GM23338 (cell line): ENCODE measurements at regions not wholly inside any gene's neighbourhood (a gene's known extent, or its start where the extent isn't known, plus 50 kb on each side); places are given as distances from the start of the nearest gene placed in this dataset.

Experiments
- ATAC-seq: fragments of 200-7000 bp; cut with Tn5 transposase; 3 replicates; pipeline ENCODE4 v1.9.1; 2020
- DNase-seq: peaks from one replicate; pipeline ENCODE4 v3.0.0-alpha.2; 2015; ENCODE audit warnings: low spot score
- H2AFZ ChIP-seq: fragments of 200-600 bp; sonication (generic); 2 replicates; pipeline ENCODE4 v1.8.0; 2016; ENCODE audit warnings: antibody characterized with exemption, mild to moderate bottlenecking, moderate library complexity
- H3F3A ChIP-seq: fragments of 200-600 bp; sonication (generic); replicated peaks from 2 replicates; pipeline ENCODE4 v1.8.0; 2017; ENCODE audit warnings: antibody characterized with exemption, mixed run types, low read depth
- H3K27ac ChIP-seq: fragments of 200-600 bp; sonication (generic); 2 replicates; pipeline ENCODE4 v1.6.1; 2016; ENCODE audit warnings: low read depth
- H3K27me3 ChIP-seq: fragments of 200-600 bp; sonication (generic); 2 replicates; pipeline ENCODE4 v1.8.0; 2016; ENCODE audit warnings: mild to moderate bottlenecking, mixed run types, moderate library complexity; ENCODE audit not compliant: insufficient read depth
- H3K36me3 ChIP-seq: fragments of 200-600 bp; sonication (generic); 2 replicates; pipeline ENCODE4 v1.8.0; 2016; ENCODE audit warnings: mild to moderate bottlenecking; ENCODE audit not compliant: insufficient read depth
- H3K4me1 ChIP-seq: fragments of 200-600 bp; sonication (generic); 2 replicates; pipeline ENCODE4 v1.8.0; 2016; ENCODE audit warnings: mild to moderate bottlenecking, moderate library complexity; ENCODE audit not compliant: insufficient read depth
- H3K4me2 ChIP-seq: fragments of 200-600 bp; sonication (generic); 2 replicates; pipeline ENCODE4 v1.7.1; 2017; ENCODE audit warnings: mixed run types
- H3K4me3 ChIP-seq: fragments of 200-600 bp; sonication (generic); 2 replicates; pipeline ENCODE4 v1.6.1; 2016; ENCODE audit warnings: mixed run types
- H3K79me2 ChIP-seq: fragments of 200-600 bp; sonication (generic); replicated peaks from 2 replicates; pipeline ENCODE4 v1.8.0; 2017; ENCODE audit warnings: mild to moderate bottlenecking; ENCODE audit not compliant: insufficient read depth
- H3K9me2 ChIP-seq: fragments of 200-600 bp; sonication (generic); 2 replicates; pipeline ENCODE4 v1.8.0; 2017; ENCODE audit not compliant: insufficient read depth
- H4K20me1 ChIP-seq: fragments of 200-600 bp; sonication (generic); replicated peaks from 2 replicates; pipeline ENCODE4 v1.8.0; 2017; ENCODE audit warnings: mild to moderate bottlenecking; ENCODE audit not compliant: insufficient read depth
- H3K27ac Mint-ChIP-seq: 2 replicates; pipeline ENCODE4 v1.8.0; 2020; ENCODE audit warnings: inconsistent platforms, mild to moderate bottlenecking, moderate library complexity, mixed read lengths
- H3K27me3 Mint-ChIP-seq: 3 replicates; pipeline ENCODE4 v1.8.0; 2022; ENCODE audit warnings: low read depth, mild to moderate bottlenecking, moderate library complexity, mixed read lengths, inconsistent platforms; ENCODE audit not compliant: insufficient read depth, poor library complexity
- H3K36me3 Mint-ChIP-seq: 3 replicates; pipeline ENCODE4 v1.8.0; 2021; ENCODE audit warnings: low read depth, mild to moderate bottlenecking, inconsistent platforms, moderate library complexity, mixed read lengths
- H3K4me1 Mint-ChIP-seq: 3 replicates; pipeline ENCODE4 v1.8.0; 2020; ENCODE audit warnings: mild to moderate bottlenecking, inconsistent platforms, mixed read lengths
- H3K4me3 Mint-ChIP-seq: 3 replicates; pipeline ENCODE4 v1.8.0; 2021; ENCODE audit warnings: moderate library complexity, mild to moderate bottlenecking, inconsistent platforms, mixed read lengths
- H3K9me3 Mint-ChIP-seq: 3 replicates; pipeline ENCODE4 v1.8.0; 2020; ENCODE audit warnings: moderate library complexity, mild to moderate bottlenecking, inconsistent platforms, mixed read lengths
- CREB1 ChIP-seq: fragments of 250-450 bp; sonication (Bioruptor Pico); IDR thresholded peaks from 2 replicates; pipeline ENCODE4 v1.5.0; 2020; ENCODE audit warnings: low read depth, mild to moderate bottlenecking, moderate library complexity
- EZH2 ChIP-seq: fragments of 200-600 bp; sonication (generic); IDR thresholded peaks from one replicate; pipeline ENCODE4 v1.8.0; 2017; ENCODE audit warnings: antibody characterized with exemption, mild to moderate bottlenecking, low read depth; ENCODE audit not compliant: unreplicated experiment
- EZH2phosphoT487 ChIP-seq: fragments of 200-600 bp; sonication (generic); IDR thresholded peaks from one replicate; pipeline ENCODE4 v1.8.1; 2018; ENCODE audit warnings: antibody characterized with exemption; ENCODE audit not compliant: unreplicated experiment
- JUNB ChIP-seq: IDR thresholded peaks from one replicate; pipeline ENCODE4 v1.6.1; 2016; ENCODE audit warnings: antibody characterized with exemption; ENCODE audit not compliant: unreplicated experiment
- NANOG ChIP-seq: IDR thresholded peaks from 2 replicates; pipeline ENCODE4 v1.6.1; 2016; ENCODE audit warnings: antibody characterized with exemption, borderline replicate concordance
- POLR2AphosphoS5 ChIP-seq: IDR thresholded peaks from 2 replicates; pipeline ENCODE4 v1.6.1; 2016; ENCODE audit warnings: antibody characterized with exemption, low read depth
- STAT1 ChIP-seq: IDR thresholded peaks from one replicate; pipeline ENCODE4 v1.6.1; 2016; ENCODE audit warnings: antibody characterized with exemption; ENCODE audit not compliant: unreplicated experiment
- ZNF114 ChIP-seq: fragments of 250-450 bp; sonication (Bioruptor Pico); IDR thresholded peaks from 2 replicates; pipeline ENCODE4 v1.5.0; 2020; ENCODE audit warnings: mild to moderate bottlenecking, moderate library complexity
- ZNF331 ChIP-seq: fragments of 250-450 bp; sonication (Bioruptor Pico); IDR thresholded peaks from 2 replicates; pipeline ENCODE4 v1.5.0; 2020; ENCODE audit warnings: low read depth, mild to moderate bottlenecking, moderate library complexity
- ZNF462 ChIP-seq: fragments of 250-450 bp; sonication (Bioruptor Pico); IDR thresholded peaks from 2 replicates; pipeline ENCODE4 v1.5.0; 2020; ENCODE audit warnings: mild to moderate bottlenecking, moderate library complexity
- TF ChIP-seq, protein P1 (sequence below): IDR thresholded peaks from 2 replicates; pipeline ENCODE4 v1.6.1; 2016; ENCODE audit warnings: antibody characterized with exemption
- TF ChIP-seq, protein P2 (sequence below): IDR thresholded peaks from one replicate; pipeline ENCODE4 v1.6.1; 2018; ENCODE audit warnings: antibody characterized with exemption; ENCODE audit not compliant: unreplicated experiment
- TF ChIP-seq, protein P3 (sequence below), 2 experiments: fragments of 200-600 bp in 1 of 2; sonication (generic) in 1 of 2; conservative IDR thresholded peaks; 2 replicates each; pipeline versions ENCODE4 v1.5.1 to v1.6.1; 2016 to 2017; ENCODE audit warnings: antibody characterized with exemption in 2 of 2, low read depth in 2 of 2, mild to moderate bottlenecking in 2 of 2, moderate library complexity in 1 of 2

- H3K4me3 Mint-ChIP-seq = no peak overlapping the region
- peaks cover 13% of the 10 kb centered on the region for H3K27me3 Mint-ChIP-seq
- Histone ChIP-seq H3K4me2 (no peak overlapping the region), H3K4me3 (no peak overlapping the region), H3K9me2 (no peaks in the 10 kb centered on the region), H3K79me2 (no peaks in the 10 kb centered on the region), H3K36me3 (no peaks in the 10 kb centered on the region), H3K27ac (no peak overlapping the region), H4K20me1 (no peaks in the 10 kb centered on the region), H3K4me1 (peaks cover 10% of the 10 kb centered on the region), H3K27me3 (no peaks in the 10 kb centered on the region), H3F3A (no peaks in the 10 kb centered on the region), H2AFZ (no peak overlapping the region)
- no peaks in the 10 kb centered on the region for H3K9me3 Mint-ChIP-seq
- DNase-seq (no peak), ATAC-seq (no peak)
- H3K27ac Mint-ChIP-seq = no peak overlapping the region
- H3K36me3 Mint-ChIP-seq = no peaks in the 10 kb centered on the region
- H3K4me1 Mint-ChIP-seq = peaks cover 29% of the 10 kb centered on the region
- TF ChIP-seq ZNF462 (CRISPR knock-in tag) (no peak), STAT1 (no peak), ZNF331 (no peak), EZH2phosphoT487 (no peak), JUNB (no peak), EZH2 (no peak), NANOG (no peak), CREB1 (CRISPR knock-in tag) (no peak), ZNF114 (CRISPR knock-in tag) (no peak), POLR2AphosphoS5 (no peak)
- TF ChIP-seq, protein P1, sequence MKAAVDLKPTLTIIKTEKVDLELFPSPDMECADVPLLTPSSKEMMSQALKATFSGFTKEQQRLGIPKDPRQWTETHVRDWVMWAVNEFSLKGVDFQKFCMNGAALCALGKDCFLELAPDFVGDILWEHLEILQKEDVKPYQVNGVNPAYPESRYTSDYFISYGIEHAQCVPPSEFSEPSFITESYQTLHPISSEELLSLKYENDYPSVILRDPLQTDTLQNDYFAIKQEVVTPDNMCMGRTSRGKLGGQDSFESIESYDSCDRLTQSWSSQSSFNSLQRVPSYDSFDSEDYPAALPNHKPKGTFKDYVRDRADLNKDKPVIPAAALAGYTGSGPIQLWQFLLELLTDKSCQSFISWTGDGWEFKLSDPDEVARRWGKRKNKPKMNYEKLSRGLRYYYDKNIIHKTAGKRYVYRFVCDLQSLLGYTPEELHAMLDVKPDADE = no peak
- TF ChIP-seq, protein P2, sequence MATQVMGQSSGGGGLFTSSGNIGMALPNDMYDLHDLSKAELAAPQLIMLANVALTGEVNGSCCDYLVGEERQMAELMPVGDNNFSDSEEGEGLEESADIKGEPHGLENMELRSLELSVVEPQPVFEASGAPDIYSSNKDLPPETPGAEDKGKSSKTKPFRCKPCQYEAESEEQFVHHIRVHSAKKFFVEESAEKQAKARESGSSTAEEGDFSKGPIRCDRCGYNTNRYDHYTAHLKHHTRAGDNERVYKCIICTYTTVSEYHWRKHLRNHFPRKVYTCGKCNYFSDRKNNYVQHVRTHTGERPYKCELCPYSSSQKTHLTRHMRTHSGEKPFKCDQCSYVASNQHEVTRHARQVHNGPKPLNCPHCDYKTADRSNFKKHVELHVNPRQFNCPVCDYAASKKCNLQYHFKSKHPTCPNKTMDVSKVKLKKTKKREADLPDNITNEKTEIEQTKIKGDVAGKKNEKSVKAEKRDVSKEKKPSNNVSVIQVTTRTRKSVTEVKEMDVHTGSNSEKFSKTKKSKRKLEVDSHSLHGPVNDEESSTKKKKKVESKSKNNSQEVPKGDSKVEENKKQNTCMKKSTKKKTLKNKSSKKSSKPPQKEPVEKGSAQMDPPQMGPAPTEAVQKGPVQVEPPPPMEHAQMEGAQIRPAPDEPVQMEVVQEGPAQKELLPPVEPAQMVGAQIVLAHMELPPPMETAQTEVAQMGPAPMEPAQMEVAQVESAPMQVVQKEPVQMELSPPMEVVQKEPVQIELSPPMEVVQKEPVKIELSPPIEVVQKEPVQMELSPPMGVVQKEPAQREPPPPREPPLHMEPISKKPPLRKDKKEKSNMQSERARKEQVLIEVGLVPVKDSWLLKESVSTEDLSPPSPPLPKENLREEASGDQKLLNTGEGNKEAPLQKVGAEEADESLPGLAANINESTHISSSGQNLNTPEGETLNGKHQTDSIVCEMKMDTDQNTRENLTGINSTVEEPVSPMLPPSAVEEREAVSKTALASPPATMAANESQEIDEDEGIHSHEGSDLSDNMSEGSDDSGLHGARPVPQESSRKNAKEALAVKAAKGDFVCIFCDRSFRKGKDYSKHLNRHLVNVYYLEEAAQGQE = no peak
- TF ChIP-seq, protein P3, sequence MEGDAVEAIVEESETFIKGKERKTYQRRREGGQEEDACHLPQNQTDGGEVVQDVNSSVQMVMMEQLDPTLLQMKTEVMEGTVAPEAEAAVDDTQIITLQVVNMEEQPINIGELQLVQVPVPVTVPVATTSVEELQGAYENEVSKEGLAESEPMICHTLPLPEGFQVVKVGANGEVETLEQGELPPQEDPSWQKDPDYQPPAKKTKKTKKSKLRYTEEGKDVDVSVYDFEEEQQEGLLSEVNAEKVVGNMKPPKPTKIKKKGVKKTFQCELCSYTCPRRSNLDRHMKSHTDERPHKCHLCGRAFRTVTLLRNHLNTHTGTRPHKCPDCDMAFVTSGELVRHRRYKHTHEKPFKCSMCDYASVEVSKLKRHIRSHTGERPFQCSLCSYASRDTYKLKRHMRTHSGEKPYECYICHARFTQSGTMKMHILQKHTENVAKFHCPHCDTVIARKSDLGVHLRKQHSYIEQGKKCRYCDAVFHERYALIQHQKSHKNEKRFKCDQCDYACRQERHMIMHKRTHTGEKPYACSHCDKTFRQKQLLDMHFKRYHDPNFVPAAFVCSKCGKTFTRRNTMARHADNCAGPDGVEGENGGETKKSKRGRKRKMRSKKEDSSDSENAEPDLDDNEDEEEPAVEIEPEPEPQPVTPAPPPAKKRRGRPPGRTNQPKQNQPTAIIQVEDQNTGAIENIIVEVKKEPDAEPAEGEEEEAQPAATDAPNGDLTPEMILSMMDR (conservative IDR thresholded peaks at IDR 0.05; ENCODE audit: low read depth in 2 of 2) = no peak
Measured at GRCh38 chr1:29473161-29473855, 237.0 kb downstream of the PTPRU start.
